SK-N-SH treated with all-trans-retinoic acid at 6 μM for 48 hours (cell line): ENCODE measurements at regions not wholly inside any gene's neighbourhood (a gene's known extent, or its start where the extent isn't known, plus 50 kb on each side); places are given as distances from the start of the nearest gene placed in this dataset.

ENCODE experiments used
- ARNTL ChIP-seq: fragments of 450-650 bp; formaldehyde crosslinking; IDR thresholded peaks from 2 replicates; pipeline ENCODE4 v1.5.0; 2020; ENCODE audit warnings: low read depth, mild to moderate bottlenecking, moderate library complexity, borderline replicate concordance
- BACH2 ChIP-seq: fragments of 250-450 bp; sonication (Bioruptor Pico); IDR thresholded peaks from 2 replicates; pipeline ENCODE4 v1.9.0; 2021; ENCODE audit warnings: mild to moderate bottlenecking, borderline replicate concordance
- CREB5 ChIP-seq: fragments of 250-450 bp; sonication (Bioruptor Pico); IDR thresholded peaks from 2 replicates; pipeline ENCODE4 v1.5.1; 2020; ENCODE audit warnings: low read depth, mild to moderate bottlenecking, moderate library complexity
- RARB ChIP-seq: fragments of 250-450 bp; sonication (Bioruptor Pico); IDR thresholded peaks from 2 replicates; pipeline ENCODE4 v1.8.0; 2021; ENCODE audit warnings: mild to moderate bottlenecking, moderate library complexity
- SNAI2 ChIP-seq: fragments of 250-450 bp; sonication (Bioruptor Pico); IDR thresholded peaks from 2 replicates; pipeline ENCODE4 v1.5.0; 2020; ENCODE audit warnings: mild to moderate bottlenecking, moderate library complexity
- ZFP30 ChIP-seq: fragments of 450-650 bp; formaldehyde crosslinking; IDR thresholded peaks from 2 replicates; pipeline ENCODE4 v1.5.0; 2022; ENCODE audit warnings: mild to moderate bottlenecking, moderate library complexity
- ZNF565 ChIP-seq: fragments of 450-650 bp; formaldehyde crosslinking; conservative IDR thresholded peaks from 2 replicates; pipeline ENCODE4 v1.5.0; 2020; ENCODE audit warnings: low read depth, mild to moderate bottlenecking, moderate library complexity
- ZNF8 ChIP-seq: fragments of 450-650 bp; formaldehyde crosslinking; IDR thresholded peaks from 2 replicates; pipeline ENCODE4 v1.5.0; 2020; ENCODE audit warnings: mild to moderate bottlenecking, moderate library complexity
- TF ChIP-seq, protein P1 (sequence below): fragments of 250-450 bp; sonication (Bioruptor Pico); IDR thresholded peaks from 2 replicates; pipeline ENCODE4 v1.8.0; 2020; ENCODE audit warnings: mild to moderate bottlenecking, moderate library complexity, borderline replicate concordance

GRCh38 chr4:158442736-158443135 lies 78.9 kb upstream of the RXFP1 start:
- TF ChIP-seq ZNF565 = no peak
- no peak for TF ChIP-seq BACH2
- TF ChIP-seq SNAI2 (CRISPR knock-in tag) = no peak
- TF ChIP-seq CREB5 (CRISPR knock-in tag) = no peak
- no peak for TF ChIP-seq ZFP30 (CRISPR knock-in tag)
- TF ChIP-seq RARB = no peak
- no peak for TF ChIP-seq ZNF8 (CRISPR knock-in tag)
- no peak for TF ChIP-seq ARNTL (CRISPR knock-in tag)
- TF ChIP-seq, protein P1, sequence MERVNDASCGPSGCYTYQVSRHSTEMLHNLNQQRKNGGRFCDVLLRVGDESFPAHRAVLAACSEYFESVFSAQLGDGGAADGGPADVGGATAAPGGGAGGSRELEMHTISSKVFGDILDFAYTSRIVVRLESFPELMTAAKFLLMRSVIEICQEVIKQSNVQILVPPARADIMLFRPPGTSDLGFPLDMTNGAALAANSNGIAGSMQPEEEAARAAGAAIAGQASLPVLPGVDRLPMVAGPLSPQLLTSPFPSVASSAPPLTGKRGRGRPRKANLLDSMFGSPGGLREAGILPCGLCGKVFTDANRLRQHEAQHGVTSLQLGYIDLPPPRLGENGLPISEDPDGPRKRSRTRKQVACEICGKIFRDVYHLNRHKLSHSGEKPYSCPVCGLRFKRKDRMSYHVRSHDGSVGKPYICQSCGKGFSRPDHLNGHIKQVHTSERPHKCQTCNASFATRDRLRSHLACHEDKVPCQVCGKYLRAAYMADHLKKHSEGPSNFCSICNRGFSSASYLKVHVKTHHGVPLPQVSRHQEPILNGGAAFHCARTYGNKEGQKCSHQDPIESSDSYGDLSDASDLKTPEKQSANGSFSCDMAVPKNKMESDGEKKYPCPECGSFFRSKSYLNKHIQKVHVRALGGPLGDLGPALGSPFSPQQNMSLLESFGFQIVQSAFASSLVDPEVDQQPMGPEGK = no peak
